ENCODE measurements at regions not wholly inside any gene's neighbourhood (a gene's known extent, or its start where the extent isn't known, plus 50 kb on each side); places are given as distances from the start of the nearest gene placed in this dataset.

- Histone ChIP-seq H3K4me1 (peaks cover 0 to 8% (median 3%) of the 10 kb centered on the region in 4 donors), H3K4me3 (no peak overlapping the region), H3K27me3 (no peaks in the 10 kb centered on the region), H3K36me3 (no peaks in the 10 kb centered on the region), H3K27ac (no peak overlapping the region), H3K9me3 (no peaks in the 10 kb centered on the region)
- TF ChIP-seq POLR2AphosphoS5 (IDR thresholded peaks at IDR 0.05) (no peak), CTCF (IDR thresholded peaks at IDR 0.05) (no peak), POLR2A (IDR thresholded peaks at IDR 0.05) (no peak)
- intact Hi-C loops (cut with DNase I), result no loop called here
- 65 to 86% methylated on average over 2 of the region's 2 CpGs for WGBS, 2 donors
- no peak for DNase-seq
Observed at GRCh38 chr2:8319219-8319618, 362.6 kb upstream of the ID2 start.

GRCh38 chr2:8320311-8321066, 361.4 kb upstream of the ID2 start:
- TF ChIP-seq POLR2AphosphoS5 (IDR thresholded peaks at IDR 0.05) (no peak), POLR2A (IDR thresholded peaks at IDR 0.05) (no peak), CTCF (IDR thresholded peaks at IDR 0.05) (no peak), EP300 (IDR thresholded peaks at IDR 0.05) (no peak)
- H3K27me3 ChIP-seq, result no peaks in the 10 kb centered on the region
- no peaks in the 10 kb centered on the region for H3K9me3 ChIP-seq
- H3K27ac ChIP-seq, result no peak overlapping the region
- peaks cover 0 to 8% (median 3%) of the 10 kb centered on the region in 4 donors for H3K4me1 ChIP-seq
- intact Hi-C loops (cut with DNase I), result no loop called here
- no peaks in the 10 kb centered on the region for H3K36me3 ChIP-seq
- 85 to 90% methylated on average over 6 of the region's 6 CpGs for WGBS, 2 donors
- DNase-seq, result no peak
- H3K4me3 ChIP-seq, result no peak overlapping the region

GRCh38 chr2:8322634-8323033, 359.2 kb upstream of the ID2 start:
- 81 to 88% methylated on average over 4 of the region's 4 CpGs for whole genome bisulfite sequencing, 2 donors
- no peaks in the 10 kb centered on the region for H3K36me3 ChIP-seq
- TF ChIP-seq POLR2A (IDR thresholded peaks at IDR 0.05) (no peak), POLR2AphosphoS5 (IDR thresholded peaks at IDR 0.05) (no peak), EP300 (IDR thresholded peaks at IDR 0.05) (no peak), CTCF (IDR thresholded peaks at IDR 0.05) (no peak)
- H3K4me1 ChIP-seq, result no peaks in the 10 kb centered on the region
- intact Hi-C loops (cut with DNase I), result no loop called here
- no peak overlapping the region for H3K4me3 ChIP-seq
- H3K27ac ChIP-seq, result no peak overlapping the region
- H3K27me3 ChIP-seq, result no peaks in the 10 kb centered on the region
- H3K9me3 ChIP-seq, result no peaks in the 10 kb centered on the region
- no peak for DNase-seq

GRCh38 chr2:8324164-8324856, 357.5 kb upstream of the ID2 start:
- no peak for DNase-seq
- 48 to 61% methylated on average over 11 of the region's 11 CpGs for WGBS, 2 donors
- Histone ChIP-seq H3K4me1 (no peaks in the 10 kb centered on the region), H3K27ac (no peak overlapping the region), H3K4me3 (no peak overlapping the region), H3K9me3 (no peaks in the 10 kb centered on the region), H3K36me3 (no peaks in the 10 kb centered on the region), H3K27me3 (no peaks in the 10 kb centered on the region)
- TF ChIP-seq EP300 (IDR thresholded peaks at IDR 0.05) (no peak), POLR2A (IDR thresholded peaks at IDR 0.05) (no peak), CTCF (IDR thresholded peaks at IDR 0.05) (no peak), POLR2AphosphoS5 (IDR thresholded peaks at IDR 0.05) (no peak)
- intact Hi-C loops (cut with DNase I), result no loop called here
